GM21825 (cell line): ENCODE measurements at regions not wholly inside any gene's neighbourhood (a gene's known extent, or its start where the extent isn't known, plus 50 kb on each side); places are given as distances from the start of the nearest gene placed in this dataset.
"Not testable (repeated sequence)": the region's sequence is repeated elsewhere in the genome, so short reads cannot be mapped to it uniquely, and the experiment has no call there.

Experiments used
- ATAC-seq: cut with Tn5 transposase; IDR thresholded peaks from one replicate; pipeline ENCODE4 v1.9.1; 2021; ENCODE audit warnings: mild to moderate bottlenecking, moderate library complexity; ENCODE audit not compliant: unreplicated experiment

- ATAC-seq, result no peak
Observed at GRCh38 chr4:125262502-125262901, 52.3 kb upstream of the FAT4 start.

- no peak for ATAC-seq
Observed at GRCh38 chr4:125262079-125262478, 52.7 kb upstream of the FAT4 start.

GRCh38 chr4:125254106-125254505, 60.6 kb upstream of the FAT4 start:
- no peak for ATAC-seq

GRCh38 chr4:125244848-125245450, 69.8 kb upstream of the FAT4 start:
- no peak for ATAC-seq

GRCh38 chr4:125243789-125244397, 70.9 kb upstream of the FAT4 start:
- no peak for ATAC-seq

- no peak for ATAC-seq
Observed at GRCh38 chr4:125235971-125236370, 78.8 kb upstream of the FAT4 start.

- no peak for ATAC-seq
Observed at GRCh38 chr4:125231661-125232060, 83.1 kb upstream of the FAT4 start.

GRCh38 chr4:125229596-125230058, 85.1 kb upstream of the FAT4 start:
- no peak for ATAC-seq

GRCh38 chr4:125225806-125226205, 88.9 kb upstream of the FAT4 start:
- ATAC-seq, result no peak

- ATAC-seq, result no peak
Observed at GRCh38 chr4:125200556-125200955, 114.2 kb upstream of the FAT4 start.

- no peak for ATAC-seq
Observed at GRCh38 chr4:125198916-125199315, 115.8 kb upstream of the FAT4 start.

- ATAC-seq, result not testable (repeated sequence)
Observed at GRCh38 chr4:125191874-125192459, 122.8 kb upstream of the FAT4 start.

GRCh38 chr4:125191232-125191631, 123.5 kb upstream of the FAT4 start:
- ATAC-seq, result no peak

GRCh38 chr4:125187226-125188176, 127.3 kb upstream of the FAT4 start:
- ATAC-seq, result no peak

GRCh38 chr4:125184116-125184515, 130.6 kb upstream of the FAT4 start:
- no peak for ATAC-seq

- no peak for ATAC-seq
Observed at GRCh38 chr4:125181804-125182203, 133.0 kb upstream of the FAT4 start.

- no peak for ATAC-seq
Observed at GRCh38 chr4:125179727-125180126, 135.0 kb upstream of the FAT4 start.

GRCh38 chr4:125169192-125169591, 145.6 kb upstream of the FAT4 start:
- no peak for ATAC-seq

GRCh38 chr4:125168531-125168930, 146.2 kb upstream of the FAT4 start:
- no peak for ATAC-seq

- ATAC-seq, result not testable (repeated sequence)
Observed at GRCh38 chr4:125166012-125166411, 148.7 kb upstream of the FAT4 start.

GRCh38 chr4:125159001-125159400, 155.8 kb upstream of the FAT4 start:
- no peak for ATAC-seq
